Liver (tissue), 3 donors: ENCODE measurements at regions not wholly inside any gene's neighbourhood (a gene's known extent, or its start where the extent isn't known, plus 50 kb on each side); places are given as distances from the start of the nearest gene placed in this dataset.

Source experiments
- HNF4G ChIP-seq: IDR thresholded peaks from 2 replicates; pipeline ENCODE4 v1.6.1; 2016; ENCODE audit warnings: antibody characterized with exemption
- TF ChIP-seq, protein P1 (sequence below): fragments of 150-350 bp; IDR thresholded peaks from 2 replicates; pipeline ENCODE4 v1.5.1; 2017; ENCODE audit warnings: improper control_type of control experiment, low read depth, low read length; ENCODE audit not compliant: missing input control
- TF ChIP-seq, protein P2 (sequence below): IDR thresholded peaks from 2 replicates; pipeline ENCODE4 v1.6.1; 2016; ENCODE audit warnings: antibody characterized with exemption, mild to moderate bottlenecking
- donor health status: healthy.
- donor health status: healthy.

DNA sequence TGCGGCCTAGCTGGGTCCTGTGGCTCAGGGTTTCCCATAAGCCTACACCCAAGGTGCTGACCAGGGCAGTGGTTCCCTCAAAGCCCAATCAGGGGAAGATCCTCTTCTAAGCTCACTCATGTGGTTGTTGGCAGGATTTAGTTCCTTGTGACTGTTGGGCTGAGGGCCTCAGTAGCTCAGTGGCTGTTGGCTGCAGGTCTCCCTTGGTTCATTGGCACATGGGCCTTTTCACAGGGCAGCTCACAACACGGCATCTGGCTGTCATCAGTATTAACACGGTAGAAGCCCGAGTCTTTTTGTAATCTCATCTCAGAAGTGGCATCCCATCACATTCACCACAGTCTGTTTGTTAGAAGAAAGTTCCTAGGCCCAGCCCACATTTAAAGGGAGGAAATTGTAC lies 188.2 kb upstream of the HMCN1 start:
- TF ChIP-seq, protein P1, sequence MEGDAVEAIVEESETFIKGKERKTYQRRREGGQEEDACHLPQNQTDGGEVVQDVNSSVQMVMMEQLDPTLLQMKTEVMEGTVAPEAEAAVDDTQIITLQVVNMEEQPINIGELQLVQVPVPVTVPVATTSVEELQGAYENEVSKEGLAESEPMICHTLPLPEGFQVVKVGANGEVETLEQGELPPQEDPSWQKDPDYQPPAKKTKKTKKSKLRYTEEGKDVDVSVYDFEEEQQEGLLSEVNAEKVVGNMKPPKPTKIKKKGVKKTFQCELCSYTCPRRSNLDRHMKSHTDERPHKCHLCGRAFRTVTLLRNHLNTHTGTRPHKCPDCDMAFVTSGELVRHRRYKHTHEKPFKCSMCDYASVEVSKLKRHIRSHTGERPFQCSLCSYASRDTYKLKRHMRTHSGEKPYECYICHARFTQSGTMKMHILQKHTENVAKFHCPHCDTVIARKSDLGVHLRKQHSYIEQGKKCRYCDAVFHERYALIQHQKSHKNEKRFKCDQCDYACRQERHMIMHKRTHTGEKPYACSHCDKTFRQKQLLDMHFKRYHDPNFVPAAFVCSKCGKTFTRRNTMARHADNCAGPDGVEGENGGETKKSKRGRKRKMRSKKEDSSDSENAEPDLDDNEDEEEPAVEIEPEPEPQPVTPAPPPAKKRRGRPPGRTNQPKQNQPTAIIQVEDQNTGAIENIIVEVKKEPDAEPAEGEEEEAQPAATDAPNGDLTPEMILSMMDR, result no peak
- TF ChIP-seq, protein P2, sequence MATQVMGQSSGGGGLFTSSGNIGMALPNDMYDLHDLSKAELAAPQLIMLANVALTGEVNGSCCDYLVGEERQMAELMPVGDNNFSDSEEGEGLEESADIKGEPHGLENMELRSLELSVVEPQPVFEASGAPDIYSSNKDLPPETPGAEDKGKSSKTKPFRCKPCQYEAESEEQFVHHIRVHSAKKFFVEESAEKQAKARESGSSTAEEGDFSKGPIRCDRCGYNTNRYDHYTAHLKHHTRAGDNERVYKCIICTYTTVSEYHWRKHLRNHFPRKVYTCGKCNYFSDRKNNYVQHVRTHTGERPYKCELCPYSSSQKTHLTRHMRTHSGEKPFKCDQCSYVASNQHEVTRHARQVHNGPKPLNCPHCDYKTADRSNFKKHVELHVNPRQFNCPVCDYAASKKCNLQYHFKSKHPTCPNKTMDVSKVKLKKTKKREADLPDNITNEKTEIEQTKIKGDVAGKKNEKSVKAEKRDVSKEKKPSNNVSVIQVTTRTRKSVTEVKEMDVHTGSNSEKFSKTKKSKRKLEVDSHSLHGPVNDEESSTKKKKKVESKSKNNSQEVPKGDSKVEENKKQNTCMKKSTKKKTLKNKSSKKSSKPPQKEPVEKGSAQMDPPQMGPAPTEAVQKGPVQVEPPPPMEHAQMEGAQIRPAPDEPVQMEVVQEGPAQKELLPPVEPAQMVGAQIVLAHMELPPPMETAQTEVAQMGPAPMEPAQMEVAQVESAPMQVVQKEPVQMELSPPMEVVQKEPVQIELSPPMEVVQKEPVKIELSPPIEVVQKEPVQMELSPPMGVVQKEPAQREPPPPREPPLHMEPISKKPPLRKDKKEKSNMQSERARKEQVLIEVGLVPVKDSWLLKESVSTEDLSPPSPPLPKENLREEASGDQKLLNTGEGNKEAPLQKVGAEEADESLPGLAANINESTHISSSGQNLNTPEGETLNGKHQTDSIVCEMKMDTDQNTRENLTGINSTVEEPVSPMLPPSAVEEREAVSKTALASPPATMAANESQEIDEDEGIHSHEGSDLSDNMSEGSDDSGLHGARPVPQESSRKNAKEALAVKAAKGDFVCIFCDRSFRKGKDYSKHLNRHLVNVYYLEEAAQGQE, result no peak
- no peak for TF ChIP-seq HNF4G
